OCI-LY1 (cell line): ENCODE measurements at regions not wholly inside any gene's neighbourhood (a gene's known extent, or its start where the extent isn't known, plus 50 kb on each side); places are given as distances from the start of the nearest gene placed in this dataset.

Experiments used
- EZH2 ChIP-seq: fragments of 200-600 bp; sonication (generic), shearing (Covaris generic); IDR thresholded peaks from 2 replicates; pipeline ENCODE4 v1.8.0; 2017; ENCODE audit warnings: borderline replicate concordance, mixed run types, mild to moderate bottlenecking, antibody characterized with exemption, low read length, moderate library complexity, mixed read lengths
- TF ChIP-seq, protein P1 (sequence below): fragments of 200-600 bp; sonication (generic), shearing (Covaris generic); IDR thresholded peaks from 2 replicates; pipeline ENCODE4 v1.5.1; 2017; ENCODE audit warnings: mild to moderate bottlenecking, antibody characterized with exemption, low read length, moderate library complexity, mixed read lengths

DNA sequence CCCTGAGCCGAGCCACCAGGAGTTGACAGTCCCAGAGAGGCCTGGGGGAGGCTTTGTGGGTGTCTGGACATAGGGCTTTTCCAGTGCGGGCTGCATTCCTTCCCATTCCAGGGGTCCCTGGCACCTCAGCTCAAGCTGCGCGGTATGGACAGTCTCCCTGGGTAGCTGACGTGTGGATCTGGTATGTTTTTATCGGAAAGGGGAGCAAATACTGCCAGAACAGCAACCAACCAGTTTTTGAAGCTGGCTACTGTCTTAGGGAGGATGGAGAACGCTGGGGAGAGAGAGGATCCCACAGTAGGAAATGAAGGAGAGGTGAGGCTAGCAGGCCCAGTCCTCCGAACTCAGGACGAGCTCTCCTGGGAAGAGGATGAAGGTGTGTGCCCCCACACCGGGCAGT lies 103.8 kb upstream of the APCDD1 start:
- no peak for TF ChIP-seq EZH2
- TF ChIP-seq, protein P1, sequence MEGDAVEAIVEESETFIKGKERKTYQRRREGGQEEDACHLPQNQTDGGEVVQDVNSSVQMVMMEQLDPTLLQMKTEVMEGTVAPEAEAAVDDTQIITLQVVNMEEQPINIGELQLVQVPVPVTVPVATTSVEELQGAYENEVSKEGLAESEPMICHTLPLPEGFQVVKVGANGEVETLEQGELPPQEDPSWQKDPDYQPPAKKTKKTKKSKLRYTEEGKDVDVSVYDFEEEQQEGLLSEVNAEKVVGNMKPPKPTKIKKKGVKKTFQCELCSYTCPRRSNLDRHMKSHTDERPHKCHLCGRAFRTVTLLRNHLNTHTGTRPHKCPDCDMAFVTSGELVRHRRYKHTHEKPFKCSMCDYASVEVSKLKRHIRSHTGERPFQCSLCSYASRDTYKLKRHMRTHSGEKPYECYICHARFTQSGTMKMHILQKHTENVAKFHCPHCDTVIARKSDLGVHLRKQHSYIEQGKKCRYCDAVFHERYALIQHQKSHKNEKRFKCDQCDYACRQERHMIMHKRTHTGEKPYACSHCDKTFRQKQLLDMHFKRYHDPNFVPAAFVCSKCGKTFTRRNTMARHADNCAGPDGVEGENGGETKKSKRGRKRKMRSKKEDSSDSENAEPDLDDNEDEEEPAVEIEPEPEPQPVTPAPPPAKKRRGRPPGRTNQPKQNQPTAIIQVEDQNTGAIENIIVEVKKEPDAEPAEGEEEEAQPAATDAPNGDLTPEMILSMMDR = no peak
